ENCODE measurements at regions not wholly inside any gene's neighbourhood (a gene's known extent, or its start where the extent isn't known, plus 50 kb on each side); places are given as distances from the start of the nearest gene placed in this dataset.
"Not testable (repeated sequence)": the region's sequence is repeated elsewhere in the genome, so short reads cannot be mapped to it uniquely, and the experiment has no call there.

GRCh38 chr2:67195327-67195726, 201.8 kb upstream of the ETAA1 start:
- not testable (repeated sequence) for DNase-seq (ENCODE audit: low read depth)

- no peak for DNase-seq (ENCODE audit: low read depth)
Measured at GRCh38 chr2:67201521-67201920, 195.6 kb upstream of the ETAA1 start.

- no peak for DNase-seq (ENCODE audit: low read depth)
Measured at GRCh38 chr2:67204349-67204748, 192.8 kb upstream of the ETAA1 start.

- DNase-seq (ENCODE audit: low read depth) = no peak
Measured at GRCh38 chr2:67208887-67209500, 188.1 kb upstream of the ETAA1 start.

GRCh38 chr2:67210430-67210829, 186.7 kb upstream of the ETAA1 start:
- DNase-seq (ENCODE audit: low read depth) = no peak

- DNase-seq (ENCODE audit: low read depth) = no peak
Measured at GRCh38 chr2:67212203-67212602, 184.9 kb upstream of the ETAA1 start.

GRCh38 chr2:67213270-67213670, 183.9 kb upstream of the ETAA1 start:
- no peak for DNase-seq (ENCODE audit: low read depth)

DNA sequence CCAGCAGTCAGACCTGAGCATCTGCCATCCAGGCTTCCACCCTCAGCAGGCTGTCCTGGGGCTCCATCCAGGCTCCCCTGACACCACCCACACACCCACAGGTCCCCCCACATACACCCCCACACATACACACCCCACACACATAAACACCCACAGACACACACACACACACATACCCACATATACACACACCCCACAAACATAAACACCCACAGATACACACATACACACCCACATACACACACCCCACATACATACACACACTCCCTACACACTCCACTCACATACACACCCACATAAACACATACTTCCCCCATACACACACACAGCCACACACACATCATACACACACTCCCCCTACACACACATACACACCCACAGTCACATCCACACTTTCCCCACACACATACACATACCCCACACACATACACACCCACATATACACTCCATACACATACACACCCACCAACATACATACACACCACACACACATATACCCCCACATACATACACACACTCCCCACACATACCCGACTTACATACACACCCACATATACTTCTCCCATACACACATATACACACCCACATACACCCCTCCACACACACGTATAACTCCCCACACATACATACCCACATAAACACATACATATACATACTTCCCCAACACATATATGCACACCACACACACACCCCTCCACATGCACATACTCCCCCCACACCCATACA, 183.3 kb upstream of the ETAA1 start:
- no peak for DNase-seq (ENCODE audit: low read depth)

DNA sequence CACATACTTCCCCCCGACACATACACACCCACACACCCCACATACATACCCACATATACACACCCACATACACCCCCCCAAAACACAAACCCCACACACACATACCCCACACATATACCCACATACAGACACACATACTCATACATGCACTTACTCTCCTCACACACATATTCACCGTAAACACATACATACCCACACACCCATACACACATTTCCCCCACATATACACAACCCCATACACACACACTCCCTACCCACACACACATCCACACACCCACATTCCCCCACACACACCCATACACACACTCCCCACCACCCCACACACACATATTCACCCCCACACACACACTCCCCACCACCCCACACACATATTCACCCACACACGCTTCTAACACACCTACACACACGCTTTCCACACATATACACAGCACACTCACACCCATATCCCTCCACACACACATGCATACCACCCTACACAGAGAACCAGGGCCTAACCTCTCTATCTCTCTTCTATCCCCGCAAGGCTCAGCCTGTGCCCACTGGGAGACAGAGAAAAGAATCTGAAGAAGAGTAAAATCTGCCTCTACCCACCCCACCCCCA, 182.4 kb upstream of the ETAA1 start:
- no peak for DNase-seq (ENCODE audit: low read depth)

GRCh38 chr2:67215214-67216055, 181.7 kb upstream of the ETAA1 start:
- no peak for DNase-seq (ENCODE audit: low read depth)

DNA sequence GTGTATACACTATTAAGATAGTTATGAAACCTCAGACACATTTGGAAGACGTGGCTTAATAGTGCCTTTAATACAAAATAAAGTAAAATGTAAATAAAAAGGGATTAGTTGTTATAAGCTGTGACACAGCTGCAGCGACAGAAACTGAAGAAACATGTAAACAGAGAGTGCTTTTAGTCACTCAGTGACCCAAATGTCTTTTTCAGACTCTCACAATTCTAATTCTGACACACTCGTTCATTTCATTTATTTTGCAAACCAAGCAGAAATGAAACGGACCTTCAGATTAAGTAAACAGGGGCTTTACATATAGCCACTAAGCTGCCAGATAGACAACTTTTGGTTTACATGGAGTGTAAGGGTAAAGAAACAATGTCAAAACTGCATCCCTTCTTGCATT, 181.0 kb upstream of the ETAA1 start:
- DNase-seq (ENCODE audit: low read depth) = no peak

DNA sequence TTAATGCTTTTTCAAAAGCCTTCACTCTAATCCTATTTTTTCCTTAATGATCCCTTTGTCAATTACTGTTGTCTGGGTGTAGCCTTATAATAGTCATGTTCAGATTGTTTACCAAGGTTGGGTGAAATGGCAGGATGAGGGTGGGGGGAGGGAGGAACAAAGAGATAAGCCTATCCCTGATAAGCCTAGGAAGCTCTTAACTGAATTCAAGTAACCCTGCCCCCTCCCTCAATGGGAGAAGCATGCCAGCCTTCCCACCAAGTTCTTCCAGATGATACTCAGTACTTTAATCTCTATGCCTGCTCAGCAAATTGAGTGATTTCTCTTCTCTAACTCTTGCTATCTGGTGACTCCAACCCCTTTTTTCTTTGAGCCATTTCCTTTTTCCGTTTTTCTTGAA, 180.3 kb upstream of the ETAA1 start:
- no peak for DNase-seq (ENCODE audit: low read depth)

- no peak for DNase-seq (ENCODE audit: low read depth)
Measured at GRCh38 chr2:67217398-67217797, 179.7 kb upstream of the ETAA1 start.

DNA sequence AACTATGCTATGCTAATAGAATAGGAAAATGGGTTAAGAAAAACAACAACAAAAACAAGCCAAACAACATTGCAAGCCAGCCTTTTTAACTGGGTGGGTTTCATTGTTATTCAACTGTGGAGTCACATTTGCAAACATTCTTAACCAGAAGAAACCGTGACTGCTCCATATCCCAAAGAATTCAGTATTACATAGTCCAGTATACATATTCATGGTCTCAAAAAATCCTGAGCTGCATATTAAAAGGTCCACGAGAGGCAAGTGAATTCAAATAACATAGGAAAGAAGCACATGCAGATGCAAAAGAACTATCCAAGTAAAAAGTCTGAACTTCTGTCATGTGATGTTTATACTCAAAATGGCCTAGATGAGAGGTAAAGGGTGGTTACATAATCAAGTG, 179.1 kb upstream of the ETAA1 start:
- no peak for DNase-seq (ENCODE audit: low read depth)

- no peak for DNase-seq (ENCODE audit: low read depth)
Measured at GRCh38 chr2:67219651-67220050, 177.5 kb upstream of the ETAA1 start.

DNA sequence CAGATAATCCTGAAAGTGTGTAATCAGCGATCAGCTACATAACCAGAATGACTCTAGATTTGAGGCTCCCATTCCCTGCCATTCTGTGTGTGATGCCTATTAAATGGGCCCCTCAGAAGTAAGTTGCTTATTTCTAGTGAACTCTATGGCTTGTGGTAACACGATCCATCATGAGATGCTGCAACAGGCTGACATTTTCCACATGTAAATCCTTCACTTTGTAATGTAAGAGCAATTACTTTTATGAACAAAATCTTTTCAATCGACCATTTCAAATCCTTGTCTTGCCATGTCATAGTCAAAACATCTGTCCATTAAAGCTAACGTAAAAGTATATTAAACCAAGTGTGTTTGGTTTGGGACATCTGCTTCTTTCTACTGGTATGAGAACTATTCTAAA, 175.9 kb upstream of the ETAA1 start:
- no peak for DNase-seq (ENCODE audit: low read depth)

- no peak for DNase-seq (ENCODE audit: low read depth)
Measured at GRCh38 chr2:67225287-67225973, 171.7 kb upstream of the ETAA1 start.

GRCh38 chr2:67229706-67230105, 167.4 kb upstream of the ETAA1 start:
- no peak for DNase-seq (ENCODE audit: low read depth)

DNA sequence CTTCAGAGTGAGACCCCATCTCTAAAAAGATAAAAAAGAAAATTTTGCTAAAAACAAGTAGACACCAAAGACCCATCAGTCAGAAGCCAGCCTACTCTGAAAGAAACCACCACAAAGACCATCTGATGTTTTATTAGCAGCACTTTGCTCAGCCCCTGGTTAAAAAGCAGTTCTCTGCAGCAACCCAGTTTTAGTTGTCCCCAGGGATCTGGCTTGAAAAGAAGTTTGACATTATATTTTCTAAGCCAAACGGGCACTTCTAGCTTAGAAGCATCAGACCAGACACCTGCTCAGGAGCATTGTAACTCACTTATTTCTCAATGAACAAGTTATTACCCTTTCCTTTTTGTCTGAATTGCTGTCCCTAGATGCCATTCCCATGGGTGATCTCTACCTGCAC, 164.2 kb upstream of the ETAA1 start:
- DNase-seq (ENCODE audit: low read depth) = no peak

- DNase-seq (ENCODE audit: low read depth) = no peak
Measured at GRCh38 chr2:67234440-67234839, 162.7 kb upstream of the ETAA1 start.

GRCh38 chr2:67237288-67237687, 159.8 kb upstream of the ETAA1 start:
- no peak for DNase-seq (ENCODE audit: low read depth)

- DNase-seq (ENCODE audit: low read depth) = no peak
Measured at GRCh38 chr2:67240507-67240906, 156.6 kb upstream of the ETAA1 start.

Data from HS-5 (cell line).